ENCODE measurements at regions not wholly inside any gene's neighbourhood (a gene's known extent, or its start where the extent isn't known, plus 50 kb on each side); places are given as distances from the start of the nearest gene placed in this dataset.

DNA sequence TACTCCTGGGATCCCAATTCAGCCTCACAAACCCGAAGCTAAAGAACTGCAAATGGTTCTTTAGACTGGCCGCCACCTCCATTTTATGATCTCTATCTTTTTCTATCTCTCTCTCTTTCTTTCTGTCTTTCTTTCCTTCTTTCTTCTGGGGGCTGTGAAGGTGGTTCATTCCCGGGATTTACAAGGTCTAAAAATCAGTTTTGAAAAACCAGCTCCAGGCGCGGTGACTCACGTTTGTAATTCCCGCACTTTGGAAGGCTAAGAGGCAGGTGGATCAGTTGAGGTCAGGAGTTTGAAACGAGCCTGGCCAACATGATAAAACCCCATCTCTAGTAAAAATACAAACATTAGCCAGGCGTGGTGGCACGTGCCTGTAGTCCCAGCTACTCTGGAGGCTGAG is 67.2 kb upstream of the VASH1 start:
- no peak for TF ChIP-seq CTCF (IDR thresholded peaks at IDR 0.05)
- TF ChIP-seq POLR2A (IDR thresholded peaks at IDR 0.05): no peak

Measured in esophagus squamous epithelium (tissue), 4 donors.